ENCODE measurements at regions not wholly inside any gene's neighbourhood (a gene's known extent, or its start where the extent isn't known, plus 50 kb on each side); places are given as distances from the start of the nearest gene placed in this dataset.

- peaks cover 11% of the 10 kb centered on the region for H3K9me3 Mint-ChIP-seq
- no peak overlapping the region for H3K27ac Mint-ChIP-seq
- no peaks in the 10 kb centered on the region for H3K36me3 Mint-ChIP-seq
- H3K4me1 Mint-ChIP-seq: no peaks in the 10 kb centered on the region
- peaks cover 5% of the 10 kb centered on the region for H3K27me3 Mint-ChIP-seq
- no peak overlapping the region for H3K4me3 Mint-ChIP-seq
Measured at GRCh38 chr2:236317938-236318396, 53.8 kb upstream of the ASB18 start.

- H3K27ac Mint-ChIP-seq: no peak overlapping the region
- H3K27me3 Mint-ChIP-seq: peaks cover 5% of the 10 kb centered on the region
- no peaks in the 10 kb centered on the region for H3K36me3 Mint-ChIP-seq
- H3K4me3 Mint-ChIP-seq: no peak overlapping the region
- no peaks in the 10 kb centered on the region for H3K4me1 Mint-ChIP-seq
- H3K9me3 Mint-ChIP-seq: peaks cover 7% of the 10 kb centered on the region
Measured at GRCh38 chr2:236318401-236318800, 54.2 kb upstream of the ASB18 start.

- H3K36me3 Mint-ChIP-seq: no peaks in the 10 kb centered on the region
- H3K9me3 Mint-ChIP-seq: peaks cover under 1% of the 10 kb centered on the region
- no peak overlapping the region for H3K27ac Mint-ChIP-seq
- no peaks in the 10 kb centered on the region for H3K4me1 Mint-ChIP-seq
- H3K27me3 Mint-ChIP-seq: peaks cover 5% of the 10 kb centered on the region
- H3K4me3 Mint-ChIP-seq: no peak overlapping the region
Measured at GRCh38 chr2:236319036-236319435, 54.8 kb upstream of the ASB18 start.

- Mint-ChIP-seq H3K9me3 (no peaks in the 10 kb centered on the region), H3K36me3 (no peaks in the 10 kb centered on the region), H3K27ac (no peak overlapping the region), H3K27me3 (peaks cover 4% of the 10 kb centered on the region), H3K4me3 (no peak overlapping the region), H3K4me1 (no peaks in the 10 kb centered on the region)
Measured at GRCh38 chr2:236321415-236321814, 57.2 kb upstream of the ASB18 start.

- Mint-ChIP-seq H3K27ac (no peak overlapping the region), H3K36me3 (no peaks in the 10 kb centered on the region), H3K4me3 (no peak overlapping the region), H3K9me3 (no peaks in the 10 kb centered on the region), H3K4me1 (no peaks in the 10 kb centered on the region), H3K27me3 (peaks cover 2% of the 10 kb centered on the region)
Measured at GRCh38 chr2:236333417-236334121, 69.4 kb upstream of the ASB18 start.

GRCh38 chr2:236334122-236334876, 70.1 kb upstream of the ASB18 start:
- Mint-ChIP-seq H3K36me3 (no peaks in the 10 kb centered on the region), H3K27ac (no peak overlapping the region), H3K9me3 (no peaks in the 10 kb centered on the region), H3K27me3 (no peaks in the 10 kb centered on the region), H3K4me1 (no peaks in the 10 kb centered on the region), H3K4me3 (no peak overlapping the region)

- H3K4me1 Mint-ChIP-seq: no peaks in the 10 kb centered on the region
- no peak overlapping the region for H3K27ac Mint-ChIP-seq
- no peaks in the 10 kb centered on the region for H3K36me3 Mint-ChIP-seq
- no peak overlapping the region for H3K4me3 Mint-ChIP-seq
- no peaks in the 10 kb centered on the region for H3K9me3 Mint-ChIP-seq
- no peaks in the 10 kb centered on the region for H3K27me3 Mint-ChIP-seq
Measured at GRCh38 chr2:236335696-236336574, 71.7 kb upstream of the ASB18 start.

GRCh38 chr2:236336575-236337464, 72.6 kb upstream of the ASB18 start:
- no peaks in the 10 kb centered on the region for H3K4me1 Mint-ChIP-seq
- no peak overlapping the region for H3K4me3 Mint-ChIP-seq
- no peaks in the 10 kb centered on the region for H3K9me3 Mint-ChIP-seq
- H3K36me3 Mint-ChIP-seq: no peaks in the 10 kb centered on the region
- H3K27ac Mint-ChIP-seq: no peak overlapping the region
- H3K27me3 Mint-ChIP-seq: no peaks in the 10 kb centered on the region

GRCh38 chr2:236337465-236338325, 73.5 kb upstream of the ASB18 start:
- no peaks in the 10 kb centered on the region for H3K9me3 Mint-ChIP-seq
- H3K4me3 Mint-ChIP-seq: no peak overlapping the region
- no peaks in the 10 kb centered on the region for H3K36me3 Mint-ChIP-seq
- H3K4me1 Mint-ChIP-seq: no peaks in the 10 kb centered on the region
- no peaks in the 10 kb centered on the region for H3K27me3 Mint-ChIP-seq
- no peak overlapping the region for H3K27ac Mint-ChIP-seq

GRCh38 chr2:236338495-236339184, 74.4 kb upstream of the ASB18 start:
- Mint-ChIP-seq H3K4me1 (no peaks in the 10 kb centered on the region), H3K9me3 (no peaks in the 10 kb centered on the region), H3K27me3 (no peaks in the 10 kb centered on the region), H3K36me3 (no peaks in the 10 kb centered on the region), H3K27ac (no peak overlapping the region), H3K4me3 (no peak overlapping the region)

GRCh38 chr2:236340251-236340650, 76.0 kb upstream of the ASB18 start:
- H3K27ac Mint-ChIP-seq: no peak overlapping the region
- no peaks in the 10 kb centered on the region for H3K27me3 Mint-ChIP-seq
- no peaks in the 10 kb centered on the region for H3K4me1 Mint-ChIP-seq
- no peaks in the 10 kb centered on the region for H3K36me3 Mint-ChIP-seq
- H3K9me3 Mint-ChIP-seq: no peaks in the 10 kb centered on the region
- H3K4me3 Mint-ChIP-seq: no peak overlapping the region

- Mint-ChIP-seq H3K27ac (no peak overlapping the region), H3K27me3 (no peaks in the 10 kb centered on the region), H3K4me1 (no peaks in the 10 kb centered on the region), H3K36me3 (no peaks in the 10 kb centered on the region), H3K9me3 (no peaks in the 10 kb centered on the region), H3K4me3 (no peak overlapping the region)
Measured at GRCh38 chr2:236341067-236341466, 76.9 kb upstream of the ASB18 start.

- Mint-ChIP-seq H3K4me1 (no peaks in the 10 kb centered on the region), H3K27ac (no peak overlapping the region), H3K4me3 (no peak overlapping the region), H3K27me3 (no peaks in the 10 kb centered on the region), H3K9me3 (no peaks in the 10 kb centered on the region), H3K36me3 (no peaks in the 10 kb centered on the region)
Measured at GRCh38 chr2:236341721-236342120, 77.5 kb upstream of the ASB18 start.

- H3K27me3 Mint-ChIP-seq: no peaks in the 10 kb centered on the region
- H3K4me1 Mint-ChIP-seq: no peaks in the 10 kb centered on the region
- H3K4me3 Mint-ChIP-seq: no peak overlapping the region
- H3K27ac Mint-ChIP-seq: no peak overlapping the region
- H3K9me3 Mint-ChIP-seq: no peaks in the 10 kb centered on the region
- H3K36me3 Mint-ChIP-seq: no peaks in the 10 kb centered on the region
Measured at GRCh38 chr2:236342507-236342906, 78.3 kb upstream of the ASB18 start.

All from activated naive CD4-positive, alpha-beta T cell treated with anti-CD3 and anti-CD28 coated beads, Interleukin-2, amount 50 U/mL, for 24 hours (primary cell).